Mesodermal cell (in vitro differentiated cells): ENCODE measurements at regions not wholly inside any gene's neighbourhood (a gene's known extent, or its start where the extent isn't known, plus 50 kb on each side); places are given as distances from the start of the nearest gene placed in this dataset.

ENCODE experiments used
- H3K27ac ChIP-seq: 2 replicates; pipeline ENCODE4 v1.7.0; 2013; ENCODE audit warnings: mild to moderate bottlenecking, low read depth, low read length, moderate library complexity; ENCODE audit not compliant: severe bottlenecking
- H3K36me3 ChIP-seq: 2 replicates; pipeline ENCODE4 v1.7.1; 2013; ENCODE audit warnings: mild to moderate bottlenecking, low read length, moderate library complexity; ENCODE audit not compliant: control insufficient read depth, insufficient read depth
- H3K4me1 ChIP-seq: one replicate; pipeline ENCODE4 v1.7.1; 2013; ENCODE audit warnings: mild to moderate bottlenecking, low read length; ENCODE audit not compliant: insufficient read depth, control insufficient read depth, poor library complexity, severe bottlenecking
- H3K4me3 ChIP-seq: 2 replicates; pipeline ENCODE4 v1.7.0; 2013; ENCODE audit warnings: low read length, control low read depth, mild to moderate bottlenecking; ENCODE audit not compliant: insufficient read depth, poor library complexity, severe bottlenecking; ENCODE audit errors: extremely low read depth
- H3K9me3 ChIP-seq: 2 replicates; pipeline ENCODE4 v1.7.1; 2013; ENCODE audit warnings: mild to moderate bottlenecking, low read length, moderate library complexity; ENCODE audit not compliant: control insufficient read depth
- WGBS, 2 experiments: methylation state at CpG; one replicate each; pipeline ENCODE4 v1.1.5; 2013; ENCODE audit warnings: missing lambda C conversion rate in 2 of 2; ENCODE audit not compliant: insufficient coverage in 2 of 2; 5-methylcytosine and 5-hydroxymethylcytosine counted together

DNA sequence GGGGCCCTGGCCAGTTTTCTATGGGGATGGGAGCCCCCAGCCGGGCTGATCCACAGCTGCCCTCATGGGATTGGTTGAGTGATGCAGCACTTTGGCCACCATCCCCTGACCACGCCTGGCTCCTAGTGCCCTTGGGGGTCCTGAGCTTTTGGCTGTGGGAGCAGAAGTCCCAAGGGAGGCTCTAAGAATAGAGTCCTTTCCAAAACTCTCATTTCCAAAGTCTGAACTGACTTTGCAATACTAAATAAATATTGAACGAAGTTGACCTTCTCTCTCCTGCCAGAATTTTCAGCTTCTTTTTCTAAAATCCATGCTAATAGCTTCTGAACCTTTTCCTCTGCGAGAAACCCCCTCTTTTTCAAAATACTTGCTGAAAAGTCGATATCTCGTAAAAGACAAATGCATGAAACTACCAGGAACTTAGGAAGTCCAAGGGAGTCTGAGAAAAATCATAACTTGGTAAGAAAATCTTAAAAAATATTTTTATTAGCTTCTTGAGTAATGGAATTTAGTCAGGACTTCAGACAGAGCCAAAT is 62.7 kb upstream of the IGFBP3 start:
- H3K27ac ChIP-seq, result no peak overlapping the region

DNA sequence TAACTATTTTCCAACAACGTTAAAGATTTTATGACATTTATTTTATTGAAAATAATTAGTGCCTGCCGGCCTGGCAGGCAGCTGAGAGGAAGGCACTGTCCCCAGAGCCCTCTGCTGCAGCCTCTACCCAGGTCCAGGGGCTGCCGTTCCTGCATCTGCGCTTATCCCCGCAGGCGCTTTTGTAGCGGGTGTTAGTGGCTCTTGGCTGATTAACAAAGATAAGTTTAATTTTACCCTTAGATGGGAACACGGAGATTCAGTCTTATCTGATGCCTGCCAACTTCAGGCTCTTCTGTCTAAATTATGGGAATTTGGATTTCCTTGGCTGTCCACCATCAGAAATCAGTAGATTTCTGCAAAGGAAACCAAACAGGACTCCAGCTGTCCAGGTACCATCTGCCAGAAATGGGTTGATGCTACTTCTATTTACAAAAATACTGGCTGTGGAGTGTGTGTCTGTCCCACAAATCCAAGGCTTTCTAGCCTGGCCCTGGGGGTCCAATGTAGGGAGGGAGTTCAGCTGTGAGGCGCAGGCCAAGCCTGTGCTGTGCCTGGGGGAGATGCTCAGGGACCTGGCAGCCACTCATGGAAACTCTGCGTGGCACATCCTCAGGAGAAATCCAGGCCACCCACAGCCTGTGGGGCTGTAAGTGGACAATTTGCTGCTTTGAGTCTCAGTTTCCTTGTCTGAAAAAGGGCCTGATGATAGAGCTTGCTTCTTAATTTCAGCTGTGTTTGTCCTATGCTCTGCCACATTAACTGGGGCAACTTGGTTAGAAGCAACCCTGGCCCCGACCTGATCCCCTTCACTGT is 62.0 kb upstream of the IGFBP3 start:
- WGBS, 2 experiments, result 91 to 93% methylated on average over 6 to 7 of the region's 11 CpGs

More for the DNA sequence above, 62.7 kb upstream of the IGFBP3 start:
- Histone ChIP-seq H3K4me3 (no peak overlapping the region), H3K4me1 (peaks cover 15% of the 10 kb centered on the region), H3K36me3 (no peaks in the 10 kb centered on the region), H3K9me3 (peaks cover 5% of the 10 kb centered on the region)
- 93 to 100% methylated on average over 2 to 4 of the region's 6 CpGs for WGBS, 2 experiments

GRCh38 chr7:45982132-45982531 is 61.1 kb upstream of the IGFBP3 start:
- Histone ChIP-seq H3K27ac (no peak overlapping the region), H3K9me3 (peaks cover 5% of the 10 kb centered on the region), H3K36me3 (no peaks in the 10 kb centered on the region), H3K4me1 (peaks cover 29% of the 10 kb centered on the region), H3K4me3 (no peak overlapping the region)
- 94 to 100% methylated on average over 2 of the region's 2 CpGs for WGBS, 2 experiments

More for the DNA sequence above, 62.0 kb upstream of the IGFBP3 start:
- H3K4me3 ChIP-seq, result no peak overlapping the region
- peaks cover 5% of the 10 kb centered on the region for H3K9me3 ChIP-seq
- H3K4me1 ChIP-seq, result peaks cover 22% of the 10 kb centered on the region
- H3K36me3 ChIP-seq, result no peaks in the 10 kb centered on the region
- no peak overlapping the region for H3K27ac ChIP-seq

DNA sequence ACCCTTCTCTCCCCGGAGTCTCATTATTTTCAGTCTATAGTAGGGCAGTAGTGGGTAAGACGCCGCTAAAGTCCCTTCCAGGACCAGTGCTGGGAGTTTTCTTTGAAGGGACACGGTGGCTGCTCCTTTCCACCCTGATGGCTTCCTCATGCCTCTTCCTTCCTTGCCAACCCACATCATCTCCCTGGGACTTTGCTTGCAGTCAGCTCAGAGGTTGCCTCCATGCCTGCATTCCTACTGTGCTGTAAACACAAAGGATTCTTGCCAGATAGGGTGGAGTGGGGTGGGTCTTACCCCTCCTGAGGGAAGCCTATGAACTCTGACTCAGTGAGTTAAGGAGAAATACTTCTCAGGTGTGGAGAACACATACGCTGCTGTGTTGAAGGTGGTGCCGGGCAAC is 59.9 kb upstream of the IGFBP3 start:
- no peaks in the 10 kb centered on the region for H3K9me3 ChIP-seq
- no peak overlapping the region for H3K4me3 ChIP-seq
- H3K4me1 ChIP-seq, result peaks cover 29% of the 10 kb centered on the region
- no peaks in the 10 kb centered on the region for H3K36me3 ChIP-seq
- H3K27ac ChIP-seq, result peak overlapping the region; percentile 57
- 94 to 96% methylated on average over 4 to 6 of the region's 6 CpGs for WGBS, 2 experiments

GRCh38 chr7:45980181-45980905 is 59.3 kb upstream of the IGFBP3 start:
- H3K4me1 ChIP-seq, result peaks cover 29% of the 10 kb centered on the region
- H3K27ac ChIP-seq, result peak overlapping the region; percentile 57

DNA sequence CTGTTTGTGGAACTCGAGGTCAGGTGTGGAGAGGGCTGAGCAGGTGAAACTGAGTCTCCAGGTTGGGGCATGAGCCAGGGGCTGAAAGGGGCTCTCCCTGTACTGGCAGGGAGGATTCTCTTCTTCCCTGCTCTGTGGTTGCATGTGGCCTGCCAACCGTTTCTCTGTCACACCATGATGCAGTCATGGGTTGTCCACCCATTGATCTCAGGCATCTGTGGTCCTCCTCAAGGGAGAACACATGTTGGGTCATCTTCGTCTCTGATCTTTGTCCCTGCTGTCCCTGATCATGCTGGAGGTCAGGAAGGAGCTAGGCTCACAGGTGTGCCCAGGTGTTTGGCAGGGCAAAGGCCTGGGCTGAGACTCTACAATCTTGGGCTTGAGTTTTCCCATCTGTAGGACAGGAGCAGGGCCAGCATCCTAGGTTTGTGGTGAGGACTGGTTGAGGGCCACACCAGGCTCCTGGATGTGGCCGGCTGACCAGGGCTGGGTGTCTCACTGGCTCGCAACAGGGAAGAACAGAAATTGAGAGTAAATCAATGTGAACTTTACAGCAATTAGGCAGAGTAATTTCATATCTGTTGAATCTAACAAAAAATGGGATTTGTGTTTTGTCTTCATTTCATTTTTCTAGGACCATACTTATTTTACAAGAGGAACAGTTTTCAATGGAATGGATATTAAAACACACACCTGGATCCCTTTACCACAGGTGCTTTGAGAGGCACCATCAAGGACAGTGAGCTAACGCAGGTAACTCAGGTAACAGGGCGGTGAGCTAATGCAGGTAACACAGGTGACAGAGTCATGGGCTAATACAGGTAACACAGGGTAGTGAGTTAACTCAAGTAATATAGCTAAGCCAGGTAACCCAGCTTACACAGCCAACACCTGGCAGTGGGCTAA is 58.5 kb upstream of the IGFBP3 start:
- peaks cover 5% of the 10 kb centered on the region for H3K9me3 ChIP-seq
- no peak overlapping the region for H3K4me3 ChIP-seq
- 83 to 91% methylated on average over 6 of the region's 7 CpGs for WGBS, 2 experiments
- H3K27ac ChIP-seq, result no peak overlapping the region
- H3K4me1 ChIP-seq, result peaks cover 36% of the 10 kb centered on the region
- no peaks in the 10 kb centered on the region for H3K36me3 ChIP-seq

More at GRCh38 chr7:45980181-45980905, 59.3 kb upstream of the IGFBP3 start:
- 83 to 87% methylated on average over 5 to 7 of the region's 7 CpGs for WGBS, 2 experiments
- peaks cover 1% of the 10 kb centered on the region for H3K9me3 ChIP-seq
- H3K4me3 ChIP-seq, result no peak overlapping the region
- no peaks in the 10 kb centered on the region for H3K36me3 ChIP-seq

DNA sequence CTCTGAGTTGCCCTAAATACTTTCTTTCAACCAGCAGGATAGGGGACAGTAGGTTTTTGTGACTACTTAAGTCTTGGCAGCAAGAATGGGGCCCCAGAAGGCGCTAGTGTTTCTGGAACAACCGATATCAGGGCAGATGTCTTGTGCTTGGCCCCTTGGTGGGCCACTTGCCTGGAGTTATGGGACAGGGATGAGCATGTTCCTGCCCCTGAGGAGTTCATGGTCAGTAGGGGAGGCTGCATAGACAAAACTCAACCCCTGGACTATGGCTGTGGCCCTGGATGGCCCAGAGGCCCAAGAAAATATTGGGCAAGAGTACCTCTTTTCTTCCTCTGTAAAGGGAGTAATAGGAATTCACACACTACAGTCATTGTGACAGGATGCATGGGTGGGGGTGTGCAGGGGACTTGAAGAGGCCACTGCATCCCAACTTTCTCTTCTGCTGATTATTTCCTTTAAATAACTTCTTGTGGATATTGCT is 57.7 kb upstream of the IGFBP3 start:
- Histone ChIP-seq H3K4me1 (peaks cover 42% of the 10 kb centered on the region), H3K4me3 (no peak overlapping the region), H3K27ac (peak overlapping the region; percentile 97), H3K36me3 (no peaks in the 10 kb centered on the region), H3K9me3 (peaks cover 5% of the 10 kb centered on the region)
- 62% methylated on average over 2 of the region's 2 CpGs; no CpG with 5 or more reads in 1 of the 2 experiments for WGBS, 2 experiments

GRCh38 chr7:45978010-45978681 is 57.1 kb upstream of the IGFBP3 start:
- H3K36me3 ChIP-seq, result no peaks in the 10 kb centered on the region
- H3K9me3 ChIP-seq, result peaks cover 5% of the 10 kb centered on the region
- no peak overlapping the region for H3K4me3 ChIP-seq
- peaks cover 42% of the 10 kb centered on the region for H3K4me1 ChIP-seq
- 12 to 21% methylated on average over 9 to 10 of the region's 11 CpGs for WGBS, 2 experiments
- peak overlapping the region; percentile 97 for H3K27ac ChIP-seq

DNA sequence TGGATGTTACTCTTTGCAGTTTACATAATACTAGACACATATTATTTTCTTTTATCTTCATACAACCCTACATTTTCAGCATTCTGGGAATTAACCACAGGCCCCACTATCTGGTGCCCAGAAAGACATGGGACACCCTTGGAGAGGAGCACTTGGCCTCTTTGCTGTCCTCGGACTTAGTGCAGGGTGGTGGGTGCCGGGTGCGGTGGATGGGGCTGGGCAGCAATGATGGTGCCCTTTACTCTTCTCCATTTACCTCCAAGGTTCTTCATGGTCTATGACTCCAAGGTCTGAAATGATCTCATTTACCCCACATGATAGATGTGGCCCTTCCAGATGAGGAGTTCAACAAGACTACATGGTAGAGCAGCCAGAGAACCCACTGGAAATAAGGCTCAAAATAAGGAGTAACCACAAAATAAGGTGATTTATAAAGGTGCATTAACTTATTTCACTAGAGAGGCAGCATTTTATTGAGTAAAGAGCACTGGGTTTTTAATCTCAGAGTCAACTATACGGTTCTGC is 56.2 kb upstream of the IGFBP3 start:
- H3K9me3 ChIP-seq, result peaks cover 5% of the 10 kb centered on the region
- 92 to 100% methylated on average over 2 to 3 of the region's 4 CpGs for WGBS, 2 experiments
- peaks cover 42% of the 10 kb centered on the region for H3K4me1 ChIP-seq
- peak overlapping the region; percentile 97 for H3K27ac ChIP-seq
- no peak overlapping the region for H3K4me3 ChIP-seq
- no peaks in the 10 kb centered on the region for H3K36me3 ChIP-seq
